ENCODE measurements at regions not wholly inside any gene's neighbourhood (a gene's known extent, or its start where the extent isn't known, plus 50 kb on each side); places are given as distances from the start of the nearest gene placed in this dataset.

GRCh38 chr3:132785292-132785691, 63.1 kb upstream of the NPHP3 start:
- TF ChIP-seq CTCF (IDR thresholded peaks at IDR 0.05; ENCODE audit: low read depth, low read length) (no peak), POLR2A (IDR thresholded peaks at IDR 0.05; ENCODE audit: extremely low read depth, insufficient read length) (no peak)
